SK-N-SH (cell line): ENCODE measurements at regions not wholly inside any gene's neighbourhood (a gene's known extent, or its start where the extent isn't known, plus 50 kb on each side); places are given as distances from the start of the nearest gene placed in this dataset.

Experiments used
- GABPA ChIP-seq: IDR thresholded peaks from 2 replicates; pipeline ENCODE4 v1.4.0; 2012; ENCODE audit warnings: low read depth, mild to moderate bottlenecking
- JUND ChIP-seq: IDR thresholded peaks from 2 replicates; pipeline ENCODE4 v1.4.0; 2012
- MEF2A ChIP-seq: IDR thresholded peaks from 2 replicates; pipeline ENCODE4 v1.4.0; 2012; ENCODE audit warnings: low read depth, borderline replicate concordance
- RCOR1 ChIP-seq: fragments of 150-350 bp; IDR thresholded peaks from 2 replicates; pipeline ENCODE4 v1.6.1; 2017; ENCODE audit warnings: antibody characterized with exemption, low read length
- SMC3 ChIP-seq: IDR thresholded peaks from 2 replicates; pipeline ENCODE4 v1.6.1; 2012; ENCODE audit warnings: low read depth, low read length, improper control_type of control experiment
- YY1 ChIP-seq: IDR thresholded peaks from 2 replicates; pipeline ENCODE4 v1.4.0; 2012; ENCODE audit warnings: low read depth, mild to moderate bottlenecking
- TF ChIP-seq, protein P1 (sequence below): fragments of 200-600 bp; sonication (generic); IDR thresholded peaks from 2 replicates; pipeline ENCODE4 v1.6.1; 2017; ENCODE audit warnings: antibody characterized with exemption, mild to moderate bottlenecking, moderate library complexity
- TF ChIP-seq, protein P2 (sequence below): IDR thresholded peaks from 2 replicates; pipeline ENCODE4 v1.6.1; 2012; ENCODE audit warnings: mild to moderate bottlenecking, low read depth, low read length, moderate library complexity
- TF ChIP-seq, protein P3 (sequence below): fragments of 150-350 bp; IDR thresholded peaks from 2 replicates; pipeline ENCODE4 v1.6.1; 2016; ENCODE audit warnings: mild to moderate bottlenecking, low read depth, low read length

DNA sequence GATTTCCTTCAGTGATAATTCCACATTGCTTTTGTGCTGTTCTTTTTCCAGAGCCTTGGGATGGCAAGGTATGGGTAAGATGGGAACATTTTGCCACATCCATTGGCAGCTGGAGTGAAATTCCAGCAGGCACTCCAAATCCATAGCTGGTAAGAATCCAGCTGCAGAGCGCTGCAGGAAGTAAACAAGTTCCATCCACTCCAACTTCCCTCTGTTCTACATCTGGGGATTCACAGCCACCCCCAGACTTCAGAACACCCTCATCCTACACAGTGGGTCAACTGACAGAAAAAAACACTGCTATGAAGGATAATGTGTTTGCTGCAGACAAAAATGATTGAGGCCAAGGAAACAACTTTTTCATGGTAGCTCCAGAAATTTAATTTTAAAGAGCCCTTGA lies 747.8 kb downstream of the MAFB start:
- TF ChIP-seq RCOR1 (no peak), JUND (no peak), SMC3 (no peak), YY1 (no peak), MEF2A (no peak), GABPA (no peak)
- TF ChIP-seq, protein P1, sequence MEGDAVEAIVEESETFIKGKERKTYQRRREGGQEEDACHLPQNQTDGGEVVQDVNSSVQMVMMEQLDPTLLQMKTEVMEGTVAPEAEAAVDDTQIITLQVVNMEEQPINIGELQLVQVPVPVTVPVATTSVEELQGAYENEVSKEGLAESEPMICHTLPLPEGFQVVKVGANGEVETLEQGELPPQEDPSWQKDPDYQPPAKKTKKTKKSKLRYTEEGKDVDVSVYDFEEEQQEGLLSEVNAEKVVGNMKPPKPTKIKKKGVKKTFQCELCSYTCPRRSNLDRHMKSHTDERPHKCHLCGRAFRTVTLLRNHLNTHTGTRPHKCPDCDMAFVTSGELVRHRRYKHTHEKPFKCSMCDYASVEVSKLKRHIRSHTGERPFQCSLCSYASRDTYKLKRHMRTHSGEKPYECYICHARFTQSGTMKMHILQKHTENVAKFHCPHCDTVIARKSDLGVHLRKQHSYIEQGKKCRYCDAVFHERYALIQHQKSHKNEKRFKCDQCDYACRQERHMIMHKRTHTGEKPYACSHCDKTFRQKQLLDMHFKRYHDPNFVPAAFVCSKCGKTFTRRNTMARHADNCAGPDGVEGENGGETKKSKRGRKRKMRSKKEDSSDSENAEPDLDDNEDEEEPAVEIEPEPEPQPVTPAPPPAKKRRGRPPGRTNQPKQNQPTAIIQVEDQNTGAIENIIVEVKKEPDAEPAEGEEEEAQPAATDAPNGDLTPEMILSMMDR: no peak
- TF ChIP-seq, protein P2, sequence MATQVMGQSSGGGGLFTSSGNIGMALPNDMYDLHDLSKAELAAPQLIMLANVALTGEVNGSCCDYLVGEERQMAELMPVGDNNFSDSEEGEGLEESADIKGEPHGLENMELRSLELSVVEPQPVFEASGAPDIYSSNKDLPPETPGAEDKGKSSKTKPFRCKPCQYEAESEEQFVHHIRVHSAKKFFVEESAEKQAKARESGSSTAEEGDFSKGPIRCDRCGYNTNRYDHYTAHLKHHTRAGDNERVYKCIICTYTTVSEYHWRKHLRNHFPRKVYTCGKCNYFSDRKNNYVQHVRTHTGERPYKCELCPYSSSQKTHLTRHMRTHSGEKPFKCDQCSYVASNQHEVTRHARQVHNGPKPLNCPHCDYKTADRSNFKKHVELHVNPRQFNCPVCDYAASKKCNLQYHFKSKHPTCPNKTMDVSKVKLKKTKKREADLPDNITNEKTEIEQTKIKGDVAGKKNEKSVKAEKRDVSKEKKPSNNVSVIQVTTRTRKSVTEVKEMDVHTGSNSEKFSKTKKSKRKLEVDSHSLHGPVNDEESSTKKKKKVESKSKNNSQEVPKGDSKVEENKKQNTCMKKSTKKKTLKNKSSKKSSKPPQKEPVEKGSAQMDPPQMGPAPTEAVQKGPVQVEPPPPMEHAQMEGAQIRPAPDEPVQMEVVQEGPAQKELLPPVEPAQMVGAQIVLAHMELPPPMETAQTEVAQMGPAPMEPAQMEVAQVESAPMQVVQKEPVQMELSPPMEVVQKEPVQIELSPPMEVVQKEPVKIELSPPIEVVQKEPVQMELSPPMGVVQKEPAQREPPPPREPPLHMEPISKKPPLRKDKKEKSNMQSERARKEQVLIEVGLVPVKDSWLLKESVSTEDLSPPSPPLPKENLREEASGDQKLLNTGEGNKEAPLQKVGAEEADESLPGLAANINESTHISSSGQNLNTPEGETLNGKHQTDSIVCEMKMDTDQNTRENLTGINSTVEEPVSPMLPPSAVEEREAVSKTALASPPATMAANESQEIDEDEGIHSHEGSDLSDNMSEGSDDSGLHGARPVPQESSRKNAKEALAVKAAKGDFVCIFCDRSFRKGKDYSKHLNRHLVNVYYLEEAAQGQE: no peak
- TF ChIP-seq, protein P3, sequence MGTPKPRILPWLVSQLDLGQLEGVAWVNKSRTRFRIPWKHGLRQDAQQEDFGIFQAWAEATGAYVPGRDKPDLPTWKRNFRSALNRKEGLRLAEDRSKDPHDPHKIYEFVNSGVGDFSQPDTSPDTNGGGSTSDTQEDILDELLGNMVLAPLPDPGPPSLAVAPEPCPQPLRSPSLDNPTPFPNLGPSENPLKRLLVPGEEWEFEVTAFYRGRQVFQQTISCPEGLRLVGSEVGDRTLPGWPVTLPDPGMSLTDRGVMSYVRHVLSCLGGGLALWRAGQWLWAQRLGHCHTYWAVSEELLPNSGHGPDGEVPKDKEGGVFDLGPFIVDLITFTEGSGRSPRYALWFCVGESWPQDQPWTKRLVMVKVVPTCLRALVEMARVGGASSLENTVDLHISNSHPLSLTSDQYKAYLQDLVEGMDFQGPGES: no peak
